ENCODE measurements at regions not wholly inside any gene's neighbourhood (a gene's known extent, or its start where the extent isn't known, plus 50 kb on each side); places are given as distances from the start of the nearest gene placed in this dataset.

- TF ChIP-seq, protein P1, sequence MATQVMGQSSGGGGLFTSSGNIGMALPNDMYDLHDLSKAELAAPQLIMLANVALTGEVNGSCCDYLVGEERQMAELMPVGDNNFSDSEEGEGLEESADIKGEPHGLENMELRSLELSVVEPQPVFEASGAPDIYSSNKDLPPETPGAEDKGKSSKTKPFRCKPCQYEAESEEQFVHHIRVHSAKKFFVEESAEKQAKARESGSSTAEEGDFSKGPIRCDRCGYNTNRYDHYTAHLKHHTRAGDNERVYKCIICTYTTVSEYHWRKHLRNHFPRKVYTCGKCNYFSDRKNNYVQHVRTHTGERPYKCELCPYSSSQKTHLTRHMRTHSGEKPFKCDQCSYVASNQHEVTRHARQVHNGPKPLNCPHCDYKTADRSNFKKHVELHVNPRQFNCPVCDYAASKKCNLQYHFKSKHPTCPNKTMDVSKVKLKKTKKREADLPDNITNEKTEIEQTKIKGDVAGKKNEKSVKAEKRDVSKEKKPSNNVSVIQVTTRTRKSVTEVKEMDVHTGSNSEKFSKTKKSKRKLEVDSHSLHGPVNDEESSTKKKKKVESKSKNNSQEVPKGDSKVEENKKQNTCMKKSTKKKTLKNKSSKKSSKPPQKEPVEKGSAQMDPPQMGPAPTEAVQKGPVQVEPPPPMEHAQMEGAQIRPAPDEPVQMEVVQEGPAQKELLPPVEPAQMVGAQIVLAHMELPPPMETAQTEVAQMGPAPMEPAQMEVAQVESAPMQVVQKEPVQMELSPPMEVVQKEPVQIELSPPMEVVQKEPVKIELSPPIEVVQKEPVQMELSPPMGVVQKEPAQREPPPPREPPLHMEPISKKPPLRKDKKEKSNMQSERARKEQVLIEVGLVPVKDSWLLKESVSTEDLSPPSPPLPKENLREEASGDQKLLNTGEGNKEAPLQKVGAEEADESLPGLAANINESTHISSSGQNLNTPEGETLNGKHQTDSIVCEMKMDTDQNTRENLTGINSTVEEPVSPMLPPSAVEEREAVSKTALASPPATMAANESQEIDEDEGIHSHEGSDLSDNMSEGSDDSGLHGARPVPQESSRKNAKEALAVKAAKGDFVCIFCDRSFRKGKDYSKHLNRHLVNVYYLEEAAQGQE (IDR thresholded peaks at IDR 0.05; ENCODE audit: low read depth, low read length) = no peak
- TF ChIP-seq YY1 (IDR thresholded peaks at IDR 0.05; ENCODE audit: low read depth) (no peak), NFIC (IDR thresholded peaks at IDR 0.05; ENCODE audit: borderline replicate concordance) (no peak), ELF1 (IDR thresholded peaks at IDR 0.05) (no peak), CTCF (IDR thresholded peaks at IDR 0.05) (no peak), POLR2AphosphoS5 (IDR thresholded peaks at IDR 0.05; ENCODE audit: low read depth, low read length) (no peak), JUND (IDR thresholded peaks at IDR 0.05) (no peak), RAD21 (IDR thresholded peaks at IDR 0.05; ENCODE audit: low read length) (no peak), RFX5 (IDR thresholded peaks at IDR 0.05; ENCODE audit: low read length) (no peak)
- TF ChIP-seq, protein P2, sequence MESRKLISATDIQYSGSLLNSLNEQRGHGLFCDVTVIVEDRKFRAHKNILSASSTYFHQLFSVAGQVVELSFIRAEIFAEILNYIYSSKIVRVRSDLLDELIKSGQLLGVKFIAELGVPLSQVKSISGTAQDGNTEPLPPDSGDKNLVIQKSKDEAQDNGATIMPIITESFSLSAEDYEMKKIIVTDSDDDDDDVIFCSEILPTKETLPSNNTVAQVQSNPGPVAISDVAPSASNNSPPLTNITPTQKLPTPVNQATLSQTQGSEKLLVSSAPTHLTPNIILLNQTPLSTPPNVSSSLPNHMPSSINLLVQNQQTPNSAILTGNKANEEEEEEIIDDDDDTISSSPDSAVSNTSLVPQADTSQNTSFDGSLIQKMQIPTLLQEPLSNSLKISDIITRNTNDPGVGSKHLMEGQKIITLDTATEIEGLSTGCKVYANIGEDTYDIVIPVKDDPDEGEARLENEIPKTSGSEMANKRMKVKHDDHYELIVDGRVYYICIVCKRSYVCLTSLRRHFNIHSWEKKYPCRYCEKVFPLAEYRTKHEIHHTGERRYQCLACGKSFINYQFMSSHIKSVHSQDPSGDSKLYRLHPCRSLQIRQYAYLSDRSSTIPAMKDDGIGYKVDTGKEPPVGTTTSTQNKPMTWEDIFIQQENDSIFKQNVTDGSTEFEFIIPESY (IDR thresholded peaks at IDR 0.05; ENCODE audit: borderline replicate concordance, low read depth) = no peak
- TF ChIP-seq, protein P3, sequence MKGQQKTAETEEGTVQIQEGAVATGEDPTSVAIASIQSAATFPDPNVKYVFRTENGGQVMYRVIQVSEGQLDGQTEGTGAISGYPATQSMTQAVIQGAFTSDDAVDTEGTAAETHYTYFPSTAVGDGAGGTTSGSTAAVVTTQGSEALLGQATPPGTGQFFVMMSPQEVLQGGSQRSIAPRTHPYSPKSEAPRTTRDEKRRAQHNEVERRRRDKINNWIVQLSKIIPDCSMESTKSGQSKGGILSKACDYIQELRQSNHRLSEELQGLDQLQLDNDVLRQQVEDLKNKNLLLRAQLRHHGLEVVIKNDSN (IDR thresholded peaks at IDR 0.05; ENCODE audit: borderline replicate concordance, low read depth) = no peak
Observed at GRCh38 chr10:78740976-78741915, 327.5 kb upstream of the ZMIZ1 start.
